HuH-7 (cell line): ENCODE measurements at regions not wholly inside any gene's neighbourhood (a gene's known extent, or its start where the extent isn't known, plus 50 kb on each side); places are given as distances from the start of the nearest gene placed in this dataset.

Experiments used
- DNase-seq: peaks from one replicate; pipeline ENCODE4 v3.0.0; 2011; ENCODE audit warnings: low spot score

DNA sequence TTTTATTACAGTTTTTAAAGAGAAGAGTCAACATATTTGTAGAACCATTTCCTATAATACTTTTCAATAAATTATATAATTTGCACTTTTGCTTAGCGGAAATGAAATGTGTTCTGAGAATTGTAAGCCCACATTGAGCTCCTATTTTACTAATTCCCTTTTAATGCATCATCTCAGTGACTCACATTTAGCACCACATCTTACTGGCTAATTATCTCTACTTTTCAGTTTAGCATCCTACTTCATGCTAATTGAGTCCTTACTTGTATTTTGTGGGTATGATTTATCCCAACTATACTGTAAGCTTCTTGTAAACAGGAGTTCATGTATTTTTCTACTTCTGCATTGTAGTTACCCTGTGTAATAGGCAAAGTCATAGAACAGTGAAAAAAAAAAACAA is 67.5 kb downstream of the TMX1 start:
- DNase-seq: no peak

DNA sequence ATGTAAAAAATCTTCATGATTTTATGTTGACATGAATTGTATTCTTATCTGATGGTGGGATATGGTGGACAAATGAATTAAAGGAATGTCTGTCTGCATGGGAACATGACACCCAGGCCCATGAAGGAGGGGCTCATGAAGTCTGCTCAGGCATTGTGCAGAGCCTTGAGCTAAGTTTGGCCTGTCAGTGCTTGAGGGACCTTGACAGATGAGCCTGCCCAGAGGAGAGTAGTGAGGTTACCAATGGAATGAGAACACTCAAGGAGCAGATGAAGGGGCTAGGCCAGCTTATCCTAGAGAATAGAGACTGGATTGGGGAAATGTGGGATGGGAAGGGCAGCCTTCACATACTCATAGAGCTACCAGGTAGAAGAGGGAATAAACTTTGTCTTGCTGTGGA is 68.8 kb downstream of the TMX1 start:
- no peak for DNase-seq

DNA sequence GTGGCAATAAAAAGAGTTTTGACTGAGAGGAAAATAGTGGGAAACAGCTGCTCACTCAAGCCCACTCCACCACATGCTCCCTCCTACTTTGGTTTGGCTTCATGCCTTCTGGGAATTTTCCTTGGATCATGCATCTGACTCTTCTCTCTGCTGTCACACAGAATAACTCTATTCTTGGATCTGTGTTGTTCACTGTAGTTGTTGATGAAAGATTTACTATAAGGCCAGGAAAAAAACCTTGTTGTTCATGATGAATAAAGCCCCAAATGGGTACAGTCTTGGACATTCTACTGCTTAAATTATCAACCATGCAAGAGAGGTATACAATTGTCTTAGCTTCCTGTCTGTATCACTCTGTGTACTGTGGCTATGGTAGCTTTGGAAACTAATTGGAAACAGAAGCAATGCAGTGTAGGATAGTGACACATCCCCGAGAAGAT is 70.5 kb downstream of the TMX1 start:
- DNase-seq: no peak

DNA sequence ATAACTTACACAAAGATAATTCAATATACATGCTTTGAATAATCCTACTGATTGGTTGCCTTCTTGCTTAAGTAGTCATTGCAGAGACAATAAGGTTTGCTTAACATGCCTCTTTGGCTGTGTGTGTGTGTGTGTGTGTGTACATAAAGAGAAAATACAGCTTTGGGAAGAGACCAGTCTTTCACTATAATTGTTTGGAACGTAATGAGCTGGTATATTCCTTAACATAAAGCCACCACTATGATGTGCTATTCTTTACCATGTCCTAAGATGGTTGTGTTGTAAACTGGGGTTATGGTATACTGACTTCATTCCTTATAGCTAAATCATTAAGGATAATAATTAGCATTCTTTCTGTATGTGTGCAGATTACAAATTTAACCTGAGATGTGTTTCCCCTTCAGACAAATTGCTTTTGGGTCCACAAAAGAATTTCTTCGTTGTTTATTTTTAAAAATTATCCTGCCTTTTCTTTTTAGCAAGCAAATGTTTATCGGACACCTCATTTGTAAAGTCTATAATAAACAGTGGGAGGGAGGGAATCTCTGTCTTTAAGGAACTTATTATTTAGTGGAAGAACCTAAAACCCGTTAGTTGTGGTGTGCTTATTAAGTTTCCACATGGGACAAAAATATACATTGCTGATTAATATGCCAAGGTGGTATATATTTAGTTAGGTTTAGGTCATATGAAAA is 74.4 kb downstream of the TMX1 start:
- DNase-seq: no peak

DNA sequence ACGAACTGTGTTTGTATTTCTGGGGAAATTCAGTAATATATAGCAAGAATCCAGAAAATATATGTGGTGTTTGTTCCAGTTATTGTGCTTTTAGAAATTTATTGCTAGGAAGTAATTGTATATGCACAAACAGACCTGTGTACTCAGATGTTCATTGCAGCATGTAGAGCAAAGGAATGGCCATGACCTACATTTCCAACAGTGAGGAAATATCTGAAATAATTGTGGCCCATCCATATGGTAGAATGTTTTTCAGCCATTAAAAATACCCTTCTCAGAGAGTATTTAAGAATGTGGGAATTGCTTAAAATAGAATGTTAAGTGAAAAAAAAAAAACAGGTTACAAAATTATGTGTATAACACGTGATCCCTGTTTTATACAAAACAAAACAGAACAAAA is 77.3 kb downstream of the TMX1 start:
- no peak for DNase-seq

DNA sequence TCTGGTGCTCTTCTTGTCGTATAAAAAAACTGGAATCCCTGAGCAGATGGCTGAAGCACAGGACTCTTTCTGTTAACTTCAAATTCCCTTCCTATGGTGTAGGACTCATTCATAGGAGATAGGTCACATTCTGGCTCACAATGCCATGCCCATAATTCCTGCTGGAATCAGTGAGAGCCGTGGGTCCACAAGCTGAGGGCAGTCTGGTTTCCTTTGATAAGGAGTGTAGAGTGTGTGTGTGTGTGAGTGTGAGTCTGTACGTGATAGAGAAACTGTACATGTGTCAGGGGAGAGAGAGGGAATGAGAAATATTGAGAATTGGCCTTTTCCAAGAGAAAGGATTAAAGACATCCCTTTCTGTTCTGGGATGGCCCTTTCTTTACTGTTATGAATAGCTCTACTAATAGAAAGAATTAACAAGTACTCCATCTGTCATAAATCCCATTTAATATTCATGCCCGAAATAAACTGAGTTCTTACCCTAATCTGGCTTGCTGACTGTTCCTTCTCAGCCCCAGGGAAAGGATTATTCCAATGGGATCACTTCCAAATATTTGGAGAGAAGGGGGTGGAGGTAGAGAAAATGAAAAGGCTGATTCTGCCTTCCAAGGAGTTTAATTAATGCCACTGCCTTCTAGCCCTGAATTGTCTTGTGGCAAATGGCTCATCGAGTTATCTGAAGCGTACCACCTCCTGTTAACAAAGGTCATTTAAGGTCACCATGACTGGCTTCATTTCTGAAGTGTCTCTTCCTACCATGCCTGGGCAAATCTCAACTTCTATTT is 79.0 kb downstream of the TMX1 start:
- no peak for DNase-seq

DNA sequence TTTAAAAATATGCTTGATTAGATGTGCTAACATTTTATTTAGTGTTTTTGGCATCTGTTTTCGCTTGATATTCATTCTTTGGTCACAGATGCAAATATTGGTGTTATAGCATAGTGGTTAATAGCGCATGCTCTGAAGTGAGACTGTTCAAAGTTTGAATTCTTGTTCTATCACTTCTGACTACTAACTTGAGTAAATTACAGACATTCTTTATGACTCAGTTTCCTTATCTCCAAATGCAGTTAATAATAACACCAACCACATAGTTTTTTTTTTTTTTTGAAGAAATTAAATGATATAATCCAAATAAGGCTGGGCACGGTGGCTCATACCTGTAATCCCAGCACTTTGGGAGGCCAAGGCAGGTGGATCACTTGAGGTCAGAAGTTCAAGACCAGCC is 81.0 kb downstream of the TMX1 start:
- no peak for DNase-seq

DNA sequence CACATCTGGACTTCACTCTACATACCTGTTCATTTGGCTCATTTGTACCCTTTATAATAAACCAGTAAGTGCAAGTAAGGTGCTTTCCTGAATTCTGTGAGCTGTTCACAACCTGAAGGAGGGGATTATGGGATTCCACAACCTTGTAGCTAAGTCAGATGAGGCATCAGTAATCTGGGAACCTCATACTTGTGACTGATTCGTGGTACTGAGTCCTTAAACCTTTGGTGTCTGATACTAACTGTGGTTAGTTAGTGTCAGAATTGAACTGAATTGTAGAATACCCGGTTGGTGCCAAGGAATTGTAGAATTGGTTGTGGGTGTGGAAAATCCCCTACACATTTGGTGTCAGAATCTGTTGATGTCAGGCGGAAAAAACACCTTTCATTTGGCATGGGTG is 83.4 kb downstream of the TMX1 start:
- DNase-seq: no peak

DNA sequence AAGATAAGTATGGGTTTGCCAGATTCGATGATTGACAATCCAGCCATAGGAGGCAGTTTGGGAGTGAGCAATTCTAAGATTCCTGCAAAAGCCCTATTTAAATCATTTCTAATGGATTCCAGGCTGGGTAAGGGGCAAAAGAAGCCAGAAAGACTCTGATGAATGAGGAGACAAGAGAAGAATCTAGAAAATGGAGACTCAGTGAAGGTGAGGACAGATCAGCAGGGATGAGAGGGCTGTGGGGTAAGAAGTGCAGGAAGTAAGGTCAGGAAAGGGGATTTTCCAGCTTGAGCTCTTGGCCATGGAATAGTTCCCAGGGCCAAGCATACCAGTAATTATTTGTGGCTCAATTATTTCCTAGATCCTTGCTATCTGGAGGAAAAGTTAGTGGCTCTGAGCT is 87.3 kb downstream of the TMX1 start:
- DNase-seq: no peak

DNA sequence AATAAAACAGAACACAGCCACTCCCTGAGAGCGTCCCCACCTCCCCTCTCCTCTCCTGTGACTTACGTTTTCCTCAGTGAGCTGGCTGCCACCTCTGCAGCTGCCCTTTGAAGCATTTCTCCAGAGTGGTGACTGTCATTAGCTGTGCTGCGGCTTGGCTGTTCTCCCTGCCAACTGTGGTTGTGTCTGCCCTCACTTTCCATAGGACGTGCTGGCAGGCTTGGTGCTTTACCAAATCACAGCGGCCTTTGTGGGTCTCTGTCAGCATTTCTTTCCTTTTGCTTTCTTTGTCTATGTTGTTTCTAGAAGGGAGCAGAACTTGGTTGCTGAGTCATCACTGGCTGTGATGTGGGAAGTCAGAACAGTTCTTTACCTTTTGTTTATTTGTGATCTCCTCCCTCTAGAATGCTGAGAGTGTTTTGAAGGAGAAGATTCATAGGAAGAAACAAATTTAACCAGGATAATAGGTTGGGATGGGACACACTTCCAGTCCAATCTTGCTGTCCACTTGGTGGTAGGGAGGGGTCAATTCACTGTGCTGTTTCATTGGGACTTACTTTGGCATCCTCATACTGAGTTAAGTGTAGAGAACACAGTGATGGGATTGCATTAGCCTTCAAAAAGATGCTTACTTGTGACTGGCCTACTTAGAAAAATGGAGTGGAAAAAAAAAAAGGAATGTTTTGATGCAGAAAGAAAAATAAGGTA is 88.2 kb downstream of the TMX1 start:
- DNase-seq: no peak

DNA sequence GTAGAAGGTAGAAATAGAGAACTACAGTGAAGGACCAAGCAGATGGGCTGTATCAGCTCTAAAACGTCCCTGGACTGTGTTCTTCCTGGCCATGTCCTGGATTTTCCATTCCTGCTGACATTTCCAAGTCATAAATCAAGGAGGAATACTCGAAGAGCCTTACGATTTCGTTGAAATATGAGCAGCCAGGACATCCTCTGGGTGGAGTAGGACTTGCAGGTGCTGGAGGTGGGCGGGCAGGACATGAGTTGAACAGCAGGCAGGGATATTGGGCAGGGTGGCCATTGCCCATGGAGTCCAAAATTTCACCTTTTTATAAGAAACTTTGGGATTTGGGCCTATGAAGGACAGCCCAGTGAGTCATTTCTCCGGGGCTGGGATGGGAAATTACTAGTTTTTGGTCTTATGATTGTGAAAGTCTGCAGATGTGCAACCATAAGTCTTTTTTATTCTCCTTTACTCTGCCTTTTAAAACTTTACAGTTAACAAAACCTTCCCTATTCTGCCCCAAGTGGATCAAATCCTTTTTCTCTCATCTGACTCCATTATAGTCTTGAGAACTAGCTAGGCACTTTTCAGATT is 88.8 kb downstream of the TMX1 start:
- DNase-seq: no peak

DNA sequence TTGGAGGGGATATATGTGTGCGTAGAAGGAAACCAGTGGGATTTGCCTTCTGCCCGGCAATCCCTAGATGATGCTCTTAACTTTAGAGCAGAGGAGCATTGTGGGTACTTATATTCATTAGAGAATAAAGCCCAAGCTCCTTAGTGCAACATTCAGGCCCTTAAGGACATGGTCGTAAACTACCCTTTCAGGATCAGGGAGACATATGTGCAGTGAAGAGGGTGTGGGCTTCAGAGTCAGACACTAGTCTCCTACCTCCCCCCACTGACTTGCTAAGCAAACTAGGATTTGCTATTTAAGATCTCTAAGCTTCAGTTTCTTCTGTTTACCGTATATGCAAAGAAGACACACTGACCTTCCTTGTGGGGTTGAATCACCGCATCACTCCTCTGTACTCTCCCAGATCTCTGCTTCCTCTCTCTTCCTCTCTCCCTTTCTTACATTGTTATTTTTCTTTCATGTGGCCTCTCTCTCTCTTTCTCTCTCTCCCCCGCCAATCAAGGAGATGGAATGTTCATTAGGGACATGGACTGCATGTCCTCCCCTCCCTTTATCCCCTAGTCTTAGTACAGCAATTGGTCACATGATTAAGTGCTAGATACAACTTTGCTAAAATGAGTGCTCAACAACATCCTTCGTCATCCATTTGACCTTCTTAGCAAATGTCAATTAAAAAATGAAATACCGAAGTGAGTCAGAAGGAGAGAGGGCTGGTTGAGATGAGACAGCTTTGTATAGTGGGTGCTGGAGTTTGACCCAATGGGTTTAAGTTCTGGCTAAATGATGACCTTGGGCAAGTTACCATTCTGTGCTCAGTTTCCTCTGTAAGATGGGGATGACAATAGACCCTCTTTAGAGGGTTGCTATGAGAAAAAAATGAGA is 91.7 kb downstream of the TMX1 start:
- DNase-seq: no peak

DNA sequence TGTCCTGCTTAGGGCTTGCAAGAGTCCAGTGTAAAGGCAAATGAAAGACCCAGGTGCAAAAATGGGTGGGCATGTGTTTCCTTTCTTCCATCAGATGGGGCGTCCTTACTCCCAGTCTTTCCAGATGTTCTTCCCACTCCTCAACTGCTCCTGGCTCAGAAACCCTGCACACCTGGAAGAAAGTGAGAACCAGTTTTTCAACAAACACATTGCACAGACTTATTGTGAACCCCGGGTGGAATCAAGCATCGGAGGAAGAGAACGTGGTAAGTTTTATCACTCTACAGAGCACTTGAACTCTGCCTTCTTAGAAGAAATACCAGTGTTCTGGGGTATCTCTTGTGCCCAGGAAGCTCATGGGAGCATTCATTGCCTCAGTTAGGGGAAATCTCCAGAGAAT is 93.3 kb downstream of the TMX1 start:
- DNase-seq: no peak

DNA sequence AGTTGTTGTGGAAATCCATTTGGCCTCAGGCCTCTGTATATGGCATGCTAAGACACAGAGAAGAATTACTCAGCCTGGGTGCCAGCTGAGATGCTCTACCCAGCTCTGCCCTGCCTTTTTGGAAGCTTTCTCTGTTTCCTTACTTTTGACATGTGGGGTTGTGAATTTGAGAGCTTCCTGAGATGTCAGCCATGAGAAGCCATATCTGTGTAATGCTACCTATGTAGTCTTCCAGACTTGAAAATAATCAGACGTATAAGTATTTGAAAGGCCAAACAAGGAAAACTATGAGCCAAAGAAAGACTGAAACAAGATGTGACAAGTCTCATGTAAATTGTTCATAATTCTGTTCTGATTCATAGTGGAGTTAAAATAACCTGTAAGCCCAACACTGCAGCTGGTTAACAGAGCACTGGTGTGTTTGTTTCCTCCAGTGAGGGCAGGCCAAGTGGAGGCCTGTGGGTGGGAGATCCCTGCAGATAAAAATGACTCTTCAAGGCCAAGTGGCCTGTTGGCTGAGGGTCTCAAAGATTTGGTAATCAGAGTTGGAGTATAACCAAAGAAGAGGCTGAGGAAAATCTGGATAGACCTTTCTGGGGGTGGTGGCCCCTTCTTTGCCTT is 94.0 kb downstream of the TMX1 start:
- no peak for DNase-seq

DNA sequence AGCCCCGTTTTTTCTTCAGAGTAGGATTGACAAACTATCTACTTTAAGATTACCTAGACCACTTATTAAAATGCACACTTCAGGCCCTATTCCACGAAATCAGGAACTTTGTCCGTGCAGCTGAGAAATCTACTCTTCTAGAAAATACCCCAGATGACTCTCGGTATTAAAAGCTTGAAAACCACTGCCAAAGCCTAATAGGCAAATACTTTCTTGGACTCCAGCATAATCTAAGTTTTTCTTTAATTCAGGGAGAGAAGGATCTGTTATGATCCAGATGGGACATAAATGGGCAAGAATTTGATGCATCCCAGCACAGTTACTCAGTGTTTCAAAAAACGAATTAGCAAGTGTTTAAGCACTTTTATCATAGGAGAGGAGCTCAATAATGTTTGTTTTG is 94.5 kb downstream of the TMX1 start:
- no peak for DNase-seq

DNA sequence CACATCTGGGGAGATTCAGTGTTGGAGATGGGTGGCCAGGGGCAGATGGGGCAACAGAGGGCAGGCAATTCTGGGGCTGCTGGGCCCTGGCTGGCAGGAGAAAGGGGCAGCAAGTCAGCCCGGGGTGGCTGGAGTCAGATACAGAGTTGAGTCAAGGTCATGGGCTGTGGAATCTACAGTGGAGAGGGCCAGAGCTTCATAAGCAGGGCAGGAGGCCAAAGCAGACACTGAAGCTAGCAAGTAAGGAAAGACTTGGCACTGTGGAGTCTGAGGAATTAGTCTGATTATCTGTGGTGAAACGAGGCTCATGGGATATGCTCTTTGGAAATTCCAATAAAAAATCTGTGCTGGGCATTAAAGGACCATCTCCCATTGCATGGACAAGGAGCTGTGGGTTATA is 95.5 kb downstream of the TMX1 start:
- DNase-seq: no peak

DNA sequence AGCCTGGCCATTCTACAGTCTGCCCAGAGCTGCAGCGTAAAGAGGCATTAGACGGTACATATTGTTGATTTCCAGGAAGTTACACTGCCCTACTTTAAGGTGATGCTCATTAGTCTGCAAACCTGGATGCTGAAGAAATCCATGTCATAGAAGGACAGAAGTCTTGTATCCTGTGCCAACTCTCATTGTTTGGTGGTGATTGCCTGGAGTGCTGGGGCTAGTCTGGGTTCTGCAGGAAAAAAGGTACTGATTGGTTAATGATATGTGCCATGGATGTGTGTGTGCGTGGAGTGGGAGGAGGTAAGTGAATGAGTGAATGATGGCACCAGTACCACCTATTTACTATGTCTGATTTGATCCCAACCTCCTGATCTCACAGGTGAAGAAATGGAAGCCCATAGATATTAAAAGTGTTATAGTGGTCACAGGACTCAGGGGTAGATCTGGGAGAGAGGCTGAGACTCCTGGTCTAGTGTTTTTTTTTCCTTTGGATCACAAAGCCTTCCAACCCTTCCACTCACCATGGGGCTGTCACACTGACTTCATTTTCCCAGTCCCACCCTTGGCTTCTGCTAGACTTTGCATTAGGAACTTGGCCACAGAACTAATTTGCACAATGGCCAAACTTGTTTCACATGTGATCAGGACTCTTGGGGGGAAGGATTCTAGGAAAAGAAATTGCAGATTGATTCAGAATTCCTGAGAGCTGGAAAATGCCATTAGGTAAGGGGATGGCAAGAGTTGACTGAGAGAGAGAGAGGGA is 96.1 kb downstream of the TMX1 start:
- no peak for DNase-seq

DNA sequence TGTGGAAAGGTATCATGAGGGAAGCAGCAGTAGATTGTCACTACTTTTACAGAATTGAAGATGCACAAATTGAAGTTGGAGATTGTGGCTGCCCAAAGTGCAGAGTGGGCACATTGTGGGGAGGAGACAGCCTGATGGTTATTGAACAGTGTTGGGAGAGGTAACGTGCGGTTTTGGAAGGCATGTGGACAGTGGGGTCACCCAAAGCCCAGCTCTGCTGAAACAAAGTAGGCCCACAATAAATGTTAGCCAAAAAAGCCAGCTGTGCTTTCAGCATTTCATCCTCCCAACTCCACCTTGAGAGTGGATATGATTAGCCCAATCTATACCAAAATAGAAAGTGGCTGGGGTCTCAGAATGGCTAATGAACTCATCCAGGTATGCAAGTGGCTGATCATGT is 96.7 kb downstream of the TMX1 start:
- no peak for DNase-seq

DNA sequence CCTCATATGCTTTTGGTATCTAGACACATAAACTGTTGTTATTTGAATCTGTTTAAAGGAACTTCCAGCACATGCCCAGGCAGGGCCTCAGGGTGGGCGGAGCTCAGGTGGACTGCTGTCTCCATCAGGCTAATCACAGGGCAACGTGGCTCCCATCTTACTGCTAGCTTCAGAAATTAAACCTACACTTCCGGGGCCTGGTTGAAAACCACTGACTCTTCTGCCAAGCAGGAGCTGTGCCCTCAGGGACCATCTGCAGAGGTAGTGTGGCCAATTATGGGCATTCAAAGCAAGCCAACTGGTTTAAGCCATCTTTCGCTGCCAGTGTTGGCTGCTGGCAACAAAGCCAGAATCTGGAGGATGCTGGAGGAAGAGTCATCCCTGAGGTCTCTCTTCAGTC is 97.5 kb downstream of the TMX1 start:
- no peak for DNase-seq

DNA sequence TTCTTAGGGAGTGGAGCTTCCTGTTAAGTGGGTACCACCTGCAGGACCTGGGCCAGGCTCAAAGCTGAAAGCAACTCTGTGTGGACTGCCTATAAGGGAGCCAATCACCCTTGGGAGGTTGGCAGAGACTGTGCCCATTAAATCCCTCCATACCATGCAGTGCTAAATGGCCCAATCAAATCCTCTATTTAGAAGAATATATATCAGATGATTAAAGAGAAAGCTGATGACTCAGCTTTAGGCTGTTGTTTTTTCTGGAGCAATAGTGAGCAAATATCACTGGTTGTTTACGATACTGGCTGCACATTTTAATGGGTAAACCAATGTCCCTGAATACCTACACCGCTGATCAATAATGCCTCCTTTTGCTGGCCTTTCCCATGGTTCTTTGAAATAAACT is 101.3 kb downstream of the TMX1 start:
- DNase-seq: no peak

DNA sequence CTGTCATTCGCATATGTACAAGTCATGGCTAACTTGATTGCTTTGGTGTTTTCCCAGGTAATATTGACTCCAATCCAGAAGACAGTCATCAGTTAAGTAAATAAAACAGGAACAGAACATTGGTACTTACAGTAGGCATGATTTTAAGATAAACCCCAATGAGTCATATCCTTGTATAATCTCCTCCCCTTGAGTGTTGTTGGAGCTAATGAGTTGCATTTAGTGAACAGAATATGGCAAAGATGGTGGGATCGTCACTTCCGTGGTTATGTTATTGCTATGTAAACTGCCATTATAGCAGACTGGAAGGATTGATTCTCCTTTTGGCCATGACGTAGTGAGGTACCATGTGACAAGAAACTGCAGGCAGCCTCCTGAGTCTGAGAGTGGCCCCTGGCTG is 102.2 kb downstream of the TMX1 start:
- DNase-seq: no peak
